Omental fat pad (tissue), 3 donors: ENCODE measurements at regions not wholly inside any gene's neighbourhood (a gene's known extent, or its start where the extent isn't known, plus 50 kb on each side); places are given as distances from the start of the nearest gene placed in this dataset.

Experiments
- ATAC-seq: fragments of 150-250 bp; one replicate; pipeline ENCODE4 v1.9.1; 2016; ENCODE audit warnings: mild to moderate bottlenecking, moderate library complexity; ENCODE audit not compliant: low FRiP score
- DNase-seq: peaks from one replicate; pipeline ENCODE4 v3.0.0-alpha.2; 2019; ENCODE audit warnings: low spot score
- TF ChIP-seq, protein P1 (sequence below), 3 donors: fragments of 450-650 bp; IDR thresholded peaks; one replicate each; pipeline ENCODE4 v1.5.1; 2016 to 2017; ENCODE audit warnings: antibody characterized with exemption in 3 of 3, mild to moderate bottlenecking in 3 of 3, moderate library complexity in 2 of 3

DNA sequence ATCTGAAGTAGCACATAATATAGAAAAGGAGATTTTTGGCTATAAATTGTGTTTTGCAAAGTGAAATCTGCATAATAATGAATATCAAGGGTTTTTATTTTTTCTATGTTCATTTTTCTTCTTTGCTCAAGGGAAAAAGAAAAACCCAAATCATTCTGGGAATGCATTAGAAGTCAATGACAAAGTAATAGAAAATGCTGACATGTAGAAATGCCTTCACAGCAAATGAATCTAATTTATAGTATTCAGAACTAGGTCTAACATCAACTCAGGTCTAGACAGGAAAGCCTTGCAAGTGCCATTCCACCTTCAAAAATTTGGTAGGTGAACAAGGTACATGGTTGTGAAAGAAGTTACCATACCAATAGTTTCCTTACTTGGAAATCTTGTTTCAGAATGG, 831.5 kb upstream of the CELF4 start:
- DNase-seq = no peak
- TF ChIP-seq, protein P1, sequence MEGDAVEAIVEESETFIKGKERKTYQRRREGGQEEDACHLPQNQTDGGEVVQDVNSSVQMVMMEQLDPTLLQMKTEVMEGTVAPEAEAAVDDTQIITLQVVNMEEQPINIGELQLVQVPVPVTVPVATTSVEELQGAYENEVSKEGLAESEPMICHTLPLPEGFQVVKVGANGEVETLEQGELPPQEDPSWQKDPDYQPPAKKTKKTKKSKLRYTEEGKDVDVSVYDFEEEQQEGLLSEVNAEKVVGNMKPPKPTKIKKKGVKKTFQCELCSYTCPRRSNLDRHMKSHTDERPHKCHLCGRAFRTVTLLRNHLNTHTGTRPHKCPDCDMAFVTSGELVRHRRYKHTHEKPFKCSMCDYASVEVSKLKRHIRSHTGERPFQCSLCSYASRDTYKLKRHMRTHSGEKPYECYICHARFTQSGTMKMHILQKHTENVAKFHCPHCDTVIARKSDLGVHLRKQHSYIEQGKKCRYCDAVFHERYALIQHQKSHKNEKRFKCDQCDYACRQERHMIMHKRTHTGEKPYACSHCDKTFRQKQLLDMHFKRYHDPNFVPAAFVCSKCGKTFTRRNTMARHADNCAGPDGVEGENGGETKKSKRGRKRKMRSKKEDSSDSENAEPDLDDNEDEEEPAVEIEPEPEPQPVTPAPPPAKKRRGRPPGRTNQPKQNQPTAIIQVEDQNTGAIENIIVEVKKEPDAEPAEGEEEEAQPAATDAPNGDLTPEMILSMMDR (IDR thresholded peaks at IDR 0.05) = no peak
- ATAC-seq = no peak

DNA sequence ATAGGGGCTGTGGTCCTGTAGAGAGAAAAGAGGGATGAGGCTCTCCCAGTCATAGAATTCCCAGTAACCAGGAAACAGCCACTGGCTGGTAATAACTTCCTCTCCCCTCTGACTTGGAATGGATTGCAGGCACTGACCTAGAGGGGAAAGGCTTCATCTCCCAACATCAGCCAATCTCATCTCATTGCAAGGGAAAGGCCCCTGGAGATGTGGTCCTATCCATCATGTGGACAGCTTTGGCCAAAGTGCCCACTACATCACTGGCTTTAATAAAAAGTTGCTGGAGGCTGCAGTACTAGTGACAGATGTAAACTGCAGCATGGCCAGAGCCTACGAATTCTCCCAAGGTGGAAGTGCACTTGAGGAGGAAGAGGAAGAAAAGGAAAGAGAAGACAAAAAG, 820.5 kb upstream of the CELF4 start:
- no peak for ATAC-seq
- no peak for DNase-seq
- TF ChIP-seq, protein P1 (IDR thresholded peaks at IDR 0.05) = no peak

DNA sequence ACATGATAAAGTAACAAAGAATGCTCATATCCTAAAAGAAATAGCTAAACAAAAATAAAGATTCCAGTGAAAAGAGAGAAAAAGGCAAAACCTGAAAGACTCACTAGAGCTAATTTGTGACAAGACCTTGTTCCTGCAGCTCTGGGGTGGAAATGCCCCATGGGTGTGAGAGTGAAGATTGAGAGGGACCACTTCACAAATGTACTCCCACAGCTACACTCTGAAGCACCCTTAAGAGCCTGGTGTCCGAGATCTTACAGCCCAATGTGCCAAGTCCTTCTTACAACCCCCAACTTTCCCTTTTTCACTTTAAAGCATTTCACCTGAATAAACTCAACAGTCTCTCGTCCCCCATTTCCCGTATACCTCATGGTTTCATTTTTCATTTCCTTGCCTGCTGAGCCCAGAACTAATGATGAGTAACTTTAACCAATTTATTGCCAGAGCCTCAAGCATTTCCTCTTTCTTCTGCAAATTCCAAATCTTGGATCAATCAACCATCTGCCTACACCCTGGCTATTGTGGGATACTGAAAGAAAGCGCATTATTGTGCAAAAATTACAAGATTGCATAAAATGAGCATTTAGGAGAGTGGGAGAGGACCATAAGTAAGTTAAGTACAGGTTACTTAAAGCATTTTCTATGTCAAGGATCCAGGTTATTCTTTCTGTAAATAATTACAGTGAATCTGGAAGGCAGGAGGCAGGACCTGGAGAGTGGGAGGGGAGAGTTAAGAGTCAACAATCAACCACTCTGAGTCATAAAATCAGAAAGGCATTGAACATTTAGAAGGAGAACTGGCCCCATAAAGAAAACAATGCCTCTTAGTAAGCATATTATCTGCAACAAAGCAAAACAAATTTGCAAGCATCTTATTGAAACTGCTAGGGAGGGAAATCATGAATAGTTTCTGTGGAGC, 804.4 kb upstream of the CELF4 start:
- ATAC-seq (no peak), DNase-seq (no peak)
- TF ChIP-seq, protein P1 (IDR thresholded peaks at IDR 0.05) = no peak

DNA sequence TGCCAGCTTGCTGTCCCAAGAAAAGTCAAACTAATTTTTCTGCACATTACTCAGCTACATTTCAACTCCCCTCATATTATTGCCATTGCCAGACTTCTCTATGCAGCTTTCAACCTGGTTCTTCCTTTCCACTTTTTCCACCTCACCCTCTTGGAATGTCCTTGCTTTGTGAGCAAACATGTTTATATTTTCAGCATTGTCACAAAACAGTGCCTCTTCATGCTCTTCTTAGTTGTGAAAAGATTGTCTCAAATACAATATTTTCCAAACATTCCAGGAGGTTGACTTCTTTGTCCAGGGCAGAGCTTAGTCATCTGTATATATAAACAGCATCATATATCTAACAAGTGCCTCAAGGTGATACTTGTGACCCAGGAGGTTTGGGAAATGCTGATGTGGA, 803.3 kb upstream of the CELF4 start:
- ATAC-seq (no peak), DNase-seq (no peak)
- TF ChIP-seq, protein P1 (IDR thresholded peaks at IDR 0.05) = no peak

DNA sequence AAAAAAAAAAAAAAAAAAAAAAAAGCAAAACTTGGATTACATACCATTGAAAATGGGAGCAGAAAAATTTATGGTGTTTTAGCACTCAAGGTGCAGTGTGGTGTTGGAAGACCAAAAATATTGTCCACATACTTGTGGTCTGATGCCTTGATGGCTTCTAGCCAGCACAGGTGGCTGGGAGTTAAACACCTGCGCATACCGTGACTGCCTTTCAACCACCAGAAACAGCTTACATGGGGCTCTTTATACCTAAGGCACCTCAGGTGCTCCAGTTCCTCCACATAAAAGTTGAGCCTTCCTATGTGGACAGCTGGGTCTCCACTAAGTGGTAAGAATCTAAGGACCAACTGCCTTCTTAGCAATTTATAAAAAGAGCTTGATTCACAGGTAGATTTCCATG, 802.6 kb upstream of the CELF4 start:
- TF ChIP-seq, protein P1 (IDR thresholded peaks at IDR 0.05) = no peak
- ATAC-seq (no peak), DNase-seq (no peak)

DNA sequence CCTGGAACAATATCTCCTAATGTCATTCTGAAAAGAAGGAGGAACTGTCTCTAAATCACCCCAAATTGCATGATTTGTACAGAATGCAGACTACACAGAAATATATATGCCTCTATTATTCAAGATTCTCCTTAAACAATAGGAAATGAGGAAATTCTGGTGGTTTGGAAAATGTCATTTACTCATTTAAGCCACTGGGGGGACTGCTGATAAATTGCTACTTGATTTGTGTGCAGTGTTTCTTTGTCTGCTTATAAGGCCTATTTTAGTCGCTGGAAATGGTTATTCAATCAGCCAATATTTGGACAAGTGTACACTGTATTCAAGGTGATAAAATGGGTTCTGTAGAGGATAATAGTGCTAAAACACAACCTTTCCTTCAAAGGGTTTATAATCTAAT, 801.9 kb upstream of the CELF4 start:
- TF ChIP-seq, protein P1 (IDR thresholded peaks at IDR 0.05) = no peak
- ATAC-seq = no peak

DNA sequence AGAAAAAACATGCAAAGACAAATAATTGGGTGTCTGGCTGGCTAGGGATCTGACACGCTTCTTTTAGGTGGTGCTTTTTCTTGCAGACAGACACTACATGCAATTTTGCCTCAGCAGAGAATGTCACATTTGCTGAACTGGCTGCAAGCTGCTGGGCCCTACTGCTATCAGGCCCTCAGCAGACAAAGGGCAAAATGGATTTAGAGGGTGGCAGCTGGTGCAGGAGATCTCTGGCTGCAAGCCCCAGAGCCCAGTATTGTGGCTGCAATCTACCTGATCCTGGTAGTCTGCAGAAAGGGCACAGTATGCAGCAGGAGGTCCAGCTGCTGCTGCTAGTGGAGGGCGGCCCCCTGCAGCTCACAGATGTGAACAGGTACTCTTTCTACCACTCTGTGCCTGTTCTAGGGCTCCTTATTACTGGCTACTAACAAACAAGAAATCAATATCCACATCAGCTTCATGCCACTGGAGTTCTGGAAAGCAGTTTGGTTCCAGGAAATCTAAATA, 796.7 kb upstream of the CELF4 start:
- ATAC-seq (no peak), DNase-seq (no peak)
- TF ChIP-seq, protein P1 (IDR thresholded peaks at IDR 0.05) = no peak

More for the DNA sequence above, 801.9 kb upstream of the CELF4 start:
- no peak for DNase-seq
